PC-3 (cell line): ENCODE measurements at regions not wholly inside any gene's neighbourhood (a gene's known extent, or its start where the extent isn't known, plus 50 kb on each side); places are given as distances from the start of the nearest gene placed in this dataset.

Source experiments
- CTCF ChIP-seq: fragments of 300-600 bp; sonication (generic); conservative IDR thresholded peaks from 2 replicates; pipeline ENCODE4 v1.5.1; 2017; ENCODE audit warnings: antibody characterized with exemption, low read depth, mild to moderate bottlenecking, low read length
- EZH2 ChIP-seq: fragments of 300-600 bp; sonication (generic); IDR thresholded peaks from one replicate; pipeline ENCODE4 v1.6.1; 2017; ENCODE audit warnings: antibody characterized with exemption, mild to moderate bottlenecking, low read length; ENCODE audit not compliant: unreplicated experiment

- TF ChIP-seq CTCF (no peak), EZH2 (no peak)
Measured at GRCh38 chr3:182414586-182414985, 378.7 kb upstream of the ATP11B start.
